Neural cell (in vitro differentiated cells): ENCODE measurements at regions not wholly inside any gene's neighbourhood (a gene's known extent, or its start where the extent isn't known, plus 50 kb on each side); places are given as distances from the start of the nearest gene placed in this dataset.

ENCODE experiments used
- H2AFZ ChIP-seq: fragments of 200-600, 300-800 bp; sonication (generic), shearing (Covaris generic); 2 replicates; pipeline ENCODE4 v1.6.0; 2014; ENCODE audit warnings: low read depth, mild to moderate bottlenecking, antibody characterized with exemption, low read length, moderate library complexity
- H3F3A ChIP-seq: fragments of 200-600 bp; shearing (Covaris generic); 2 replicates; pipeline ENCODE4 v1.6.1; 2016; ENCODE audit warnings: mild to moderate bottlenecking, moderate library complexity, mixed read lengths, antibody characterized with exemption, low read length; ENCODE audit not compliant: insufficient read depth, poor library complexity, severe bottlenecking
- H3K27ac ChIP-seq: fragments of 200-600, 300-800 bp; sonication (generic), shearing (Covaris generic); 2 replicates; pipeline ENCODE4 v1.5.1; 2014; ENCODE audit warnings: mild to moderate bottlenecking, low read length, moderate library complexity
- H3K27me3 ChIP-seq: fragments of 300-800, 200-600 bp; sonication (generic), shearing (Covaris generic); 2 replicates; pipeline ENCODE4 v1.6.0; 2014; ENCODE audit warnings: mild to moderate bottlenecking, low read depth, low read length, moderate library complexity; ENCODE audit not compliant: insufficient read depth
- H3K36me3 ChIP-seq: fragments of 300-800, 200-600 bp; sonication (generic), shearing (Covaris generic); 2 replicates; pipeline ENCODE4 v1.5.1; 2014; ENCODE audit warnings: mild to moderate bottlenecking, antibody characterized with exemption, low read length, moderate library complexity; ENCODE audit not compliant: insufficient read depth
- H3K4me2 ChIP-seq: fragments of 300-800, 200-600 bp; sonication (generic), shearing (Covaris generic); 2 replicates; pipeline ENCODE4 v1.6.0; 2014; ENCODE audit warnings: mild to moderate bottlenecking, low read length
- H3K4me3 ChIP-seq: fragments of 300-800, 200-600 bp; sonication (generic), shearing (Covaris generic); 2 replicates; pipeline ENCODE4 v1.5.1; 2014; ENCODE audit warnings: mild to moderate bottlenecking, low read length, moderate library complexity
- H3K79me2 ChIP-seq: fragments of 200-600 bp; shearing (Covaris generic); replicated peaks from 2 replicates; pipeline ENCODE4 v1.6.0; 2014; ENCODE audit warnings: mild to moderate bottlenecking, low read length, moderate library complexity; ENCODE audit not compliant: insufficient read depth
- H3K9ac ChIP-seq: fragments of 300-800, 200-600 bp; sonication (generic), shearing (Covaris generic); 2 replicates; pipeline ENCODE4 v1.6.1; 2016; ENCODE audit warnings: mild to moderate bottlenecking, low read length, mixed read lengths
- H3K9me2 ChIP-seq: fragments of 200-600 bp; shearing (Covaris generic); 2 replicates; pipeline ENCODE4 v1.6.1; 2016; ENCODE audit warnings: mild to moderate bottlenecking, low read length, mixed read lengths; ENCODE audit not compliant: insufficient read depth
- H3K9me3 ChIP-seq: fragments of 200-600, 300-800 bp; sonication (generic), shearing (Covaris generic); 2 replicates; pipeline ENCODE4 v1.6.1; 2016; ENCODE audit warnings: mild to moderate bottlenecking, mixed run types, low read length, moderate library complexity, mixed read lengths
- H4K20me1 ChIP-seq: fragments of 200-600 bp; shearing (Covaris generic); 2 replicates; pipeline ENCODE4 v1.6.1; 2016; ENCODE audit warnings: mild to moderate bottlenecking, mixed run types; ENCODE audit not compliant: insufficient read depth
- EP300 ChIP-seq: fragments of 450-650 bp; conservative IDR thresholded peaks from 2 replicates; pipeline ENCODE4 v1.6.1; 2014; ENCODE audit warnings: antibody characterized with exemption, mild to moderate bottlenecking, moderate library complexity; ENCODE audit not compliant: poor library complexity, severe bottlenecking
- EZH2 ChIP-seq: fragments of 200-600, 300-800 bp; shearing (Covaris generic), sonication (generic); IDR thresholded peaks from 2 replicates; pipeline ENCODE4 v1.6.1; 2014; ENCODE audit warnings: antibody characterized with exemption, low read length, borderline replicate concordance, mild to moderate bottlenecking; ENCODE audit not compliant: insufficient read depth, poor library complexity, severe bottlenecking
- MXI1 ChIP-seq: fragments of 450-650 bp; conservative IDR thresholded peaks from 2 replicates; pipeline ENCODE4 v1.6.1; 2014; ENCODE audit warnings: antibody characterized with exemption, mild to moderate bottlenecking; ENCODE audit not compliant: poor library complexity, severe bottlenecking
- POLR2AphosphoS5 ChIP-seq: IDR thresholded peaks from 2 replicates; pipeline ENCODE4 v1.6.1; 2012
- RAD21 ChIP-seq: fragments of 450-650 bp; conservative IDR thresholded peaks from 2 replicates; pipeline ENCODE4 v1.6.1; 2014; ENCODE audit warnings: antibody characterized with exemption, mild to moderate bottlenecking, moderate library complexity
- SMC3 ChIP-seq: fragments of 450-650 bp; conservative IDR thresholded peaks from 2 replicates; pipeline ENCODE4 v1.6.1; 2014; ENCODE audit warnings: antibody characterized with exemption, mild to moderate bottlenecking, moderate library complexity; ENCODE audit not compliant: poor library complexity
- TAF1 ChIP-seq: IDR thresholded peaks from 2 replicates; pipeline ENCODE4 v1.6.1; 2012; ENCODE audit warnings: low read depth
- TF ChIP-seq, protein P1 (sequence below): fragments of 450-650 bp; IDR thresholded peaks from 2 replicates; pipeline ENCODE4 v1.5.1; 2014; ENCODE audit warnings: antibody characterized with exemption, mild to moderate bottlenecking, moderate library complexity; ENCODE audit not compliant: poor library complexity, severe bottlenecking
- TF ChIP-seq, protein P2 (sequence below): IDR thresholded peaks from 2 replicates; pipeline ENCODE4 v1.6.1; 2012; ENCODE audit warnings: borderline replicate concordance

DNA sequence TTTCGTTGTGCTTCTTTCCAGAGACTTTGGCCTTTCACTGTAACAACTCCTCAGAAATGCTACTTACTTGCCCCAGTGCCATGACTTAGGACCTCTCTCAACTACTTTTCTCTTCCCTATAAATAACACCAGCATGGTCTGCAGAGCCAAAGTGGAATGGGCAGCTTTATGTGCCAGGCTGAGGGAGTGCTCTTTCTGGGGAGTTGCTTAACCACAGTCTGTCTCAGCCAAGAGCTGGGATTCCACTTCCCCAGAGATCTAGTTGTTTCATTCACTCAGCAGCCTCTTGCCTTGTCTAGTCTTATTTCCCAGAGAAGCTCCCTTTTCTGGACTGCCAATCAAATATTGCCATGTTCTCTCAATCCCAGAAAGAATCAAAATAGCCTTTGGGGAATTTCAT lies 912.2 kb downstream of the GRID1 start:
- Histone ChIP-seq H3K27ac (no peak overlapping the region), H3K9me2 (no peaks in the 10 kb centered on the region), H4K20me1 (no peaks in the 10 kb centered on the region), H3K79me2 (no peaks in the 10 kb centered on the region), H3K36me3 (no peaks in the 10 kb centered on the region), H2AFZ (no peak overlapping the region), H3K9me3 (no peaks in the 10 kb centered on the region), H3F3A (no peaks in the 10 kb centered on the region), H3K27me3 (no peaks in the 10 kb centered on the region), H3K9ac (no peak overlapping the region), H3K4me3 (no peak overlapping the region), H3K4me2 (no peak overlapping the region)
- TF ChIP-seq EZH2 (no peak), EP300 (no peak), TAF1 (no peak), POLR2AphosphoS5 (no peak), RAD21 (no peak), MXI1 (no peak), SMC3 (no peak)
- TF ChIP-seq, protein P1, sequence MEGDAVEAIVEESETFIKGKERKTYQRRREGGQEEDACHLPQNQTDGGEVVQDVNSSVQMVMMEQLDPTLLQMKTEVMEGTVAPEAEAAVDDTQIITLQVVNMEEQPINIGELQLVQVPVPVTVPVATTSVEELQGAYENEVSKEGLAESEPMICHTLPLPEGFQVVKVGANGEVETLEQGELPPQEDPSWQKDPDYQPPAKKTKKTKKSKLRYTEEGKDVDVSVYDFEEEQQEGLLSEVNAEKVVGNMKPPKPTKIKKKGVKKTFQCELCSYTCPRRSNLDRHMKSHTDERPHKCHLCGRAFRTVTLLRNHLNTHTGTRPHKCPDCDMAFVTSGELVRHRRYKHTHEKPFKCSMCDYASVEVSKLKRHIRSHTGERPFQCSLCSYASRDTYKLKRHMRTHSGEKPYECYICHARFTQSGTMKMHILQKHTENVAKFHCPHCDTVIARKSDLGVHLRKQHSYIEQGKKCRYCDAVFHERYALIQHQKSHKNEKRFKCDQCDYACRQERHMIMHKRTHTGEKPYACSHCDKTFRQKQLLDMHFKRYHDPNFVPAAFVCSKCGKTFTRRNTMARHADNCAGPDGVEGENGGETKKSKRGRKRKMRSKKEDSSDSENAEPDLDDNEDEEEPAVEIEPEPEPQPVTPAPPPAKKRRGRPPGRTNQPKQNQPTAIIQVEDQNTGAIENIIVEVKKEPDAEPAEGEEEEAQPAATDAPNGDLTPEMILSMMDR: no peak
- TF ChIP-seq, protein P2, sequence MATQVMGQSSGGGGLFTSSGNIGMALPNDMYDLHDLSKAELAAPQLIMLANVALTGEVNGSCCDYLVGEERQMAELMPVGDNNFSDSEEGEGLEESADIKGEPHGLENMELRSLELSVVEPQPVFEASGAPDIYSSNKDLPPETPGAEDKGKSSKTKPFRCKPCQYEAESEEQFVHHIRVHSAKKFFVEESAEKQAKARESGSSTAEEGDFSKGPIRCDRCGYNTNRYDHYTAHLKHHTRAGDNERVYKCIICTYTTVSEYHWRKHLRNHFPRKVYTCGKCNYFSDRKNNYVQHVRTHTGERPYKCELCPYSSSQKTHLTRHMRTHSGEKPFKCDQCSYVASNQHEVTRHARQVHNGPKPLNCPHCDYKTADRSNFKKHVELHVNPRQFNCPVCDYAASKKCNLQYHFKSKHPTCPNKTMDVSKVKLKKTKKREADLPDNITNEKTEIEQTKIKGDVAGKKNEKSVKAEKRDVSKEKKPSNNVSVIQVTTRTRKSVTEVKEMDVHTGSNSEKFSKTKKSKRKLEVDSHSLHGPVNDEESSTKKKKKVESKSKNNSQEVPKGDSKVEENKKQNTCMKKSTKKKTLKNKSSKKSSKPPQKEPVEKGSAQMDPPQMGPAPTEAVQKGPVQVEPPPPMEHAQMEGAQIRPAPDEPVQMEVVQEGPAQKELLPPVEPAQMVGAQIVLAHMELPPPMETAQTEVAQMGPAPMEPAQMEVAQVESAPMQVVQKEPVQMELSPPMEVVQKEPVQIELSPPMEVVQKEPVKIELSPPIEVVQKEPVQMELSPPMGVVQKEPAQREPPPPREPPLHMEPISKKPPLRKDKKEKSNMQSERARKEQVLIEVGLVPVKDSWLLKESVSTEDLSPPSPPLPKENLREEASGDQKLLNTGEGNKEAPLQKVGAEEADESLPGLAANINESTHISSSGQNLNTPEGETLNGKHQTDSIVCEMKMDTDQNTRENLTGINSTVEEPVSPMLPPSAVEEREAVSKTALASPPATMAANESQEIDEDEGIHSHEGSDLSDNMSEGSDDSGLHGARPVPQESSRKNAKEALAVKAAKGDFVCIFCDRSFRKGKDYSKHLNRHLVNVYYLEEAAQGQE: no peak

DNA sequence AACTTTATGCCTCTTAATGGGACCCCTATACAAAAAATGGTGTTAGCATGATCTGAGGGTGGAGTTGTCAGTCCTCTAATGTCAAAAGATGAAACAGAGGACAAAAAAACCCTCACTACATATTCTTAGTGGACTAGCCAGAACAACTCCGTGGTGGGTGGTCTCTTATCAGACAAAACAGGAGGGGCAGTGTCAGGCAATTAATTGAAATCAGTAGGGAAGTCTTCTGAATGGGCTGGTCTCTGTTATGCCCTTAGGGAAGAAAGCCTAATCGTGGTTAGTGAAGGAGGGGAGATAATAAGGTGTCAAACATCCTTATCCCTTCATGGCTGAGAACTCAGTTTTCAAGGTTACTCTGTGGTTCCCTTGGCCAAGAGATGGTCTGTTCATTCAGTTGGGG lies 909.4 kb downstream of the GRID1 start:
- Histone ChIP-seq H3K27ac (no peak overlapping the region), H3K9ac (no peak overlapping the region), H3K79me2 (no peaks in the 10 kb centered on the region), H4K20me1 (no peaks in the 10 kb centered on the region), H3K4me2 (no peak overlapping the region), H3K27me3 (no peaks in the 10 kb centered on the region), H3F3A (no peaks in the 10 kb centered on the region), H3K4me3 (no peak overlapping the region), H3K9me2 (no peaks in the 10 kb centered on the region), H2AFZ (no peak overlapping the region), H3K36me3 (no peaks in the 10 kb centered on the region), H3K9me3 (no peaks in the 10 kb centered on the region)
- TF ChIP-seq, protein P2: no peak
- TF ChIP-seq, protein P1: no peak
- no peak for TF ChIP-seq MXI1
- no peak for TF ChIP-seq TAF1
- TF ChIP-seq EZH2: no peak
- TF ChIP-seq SMC3: no peak
- TF ChIP-seq POLR2AphosphoS5: no peak
- no peak for TF ChIP-seq EP300
- TF ChIP-seq RAD21: no peak
